ENCODE measurements at regions not wholly inside any gene's neighbourhood (a gene's known extent, or its start where the extent isn't known, plus 50 kb on each side); places are given as distances from the start of the nearest gene placed in this dataset.

- Mint-ChIP-seq H3K27ac (no peak overlapping the region), H3K36me3 (no peaks in the 10 kb centered on the region), H3K9me3 (no peaks in the 10 kb centered on the region)
- DNase-seq (ENCODE audit: low spot score in 2 of 2) (no peak), ATAC-seq (no peak)
These were observed 190.9 kb downstream of the ADAMTS15 start for GRCh38 chr11:130639369-130639768.

- ATAC-seq, result no peak
- DNase-seq (ENCODE audit: low spot score in 2 of 2), result no peak
These were observed 192.1 kb downstream of the ADAMTS15 start for GRCh38 chr11:130640526-130640925.

GRCh38 chr11:130641876-130642275 lies 193.4 kb downstream of the ADAMTS15 start:
- Mint-ChIP-seq H3K27ac (no peak overlapping the region), H3K36me3 (no peaks in the 10 kb centered on the region), H3K9me3 (no peaks in the 10 kb centered on the region)
- DNase-seq (ENCODE audit: low spot score in 2 of 2), result no peak
- no peak for ATAC-seq

More at GRCh38 chr11:130640526-130640925, 192.1 kb downstream of the ADAMTS15 start:
- H3K27ac Mint-ChIP-seq, result no peak overlapping the region
- no peaks in the 10 kb centered on the region for H3K9me3 Mint-ChIP-seq
- no peaks in the 10 kb centered on the region for H3K36me3 Mint-ChIP-seq

GRCh38 chr11:130642994-130643393 lies 194.5 kb downstream of the ADAMTS15 start:
- DNase-seq (ENCODE audit: low spot score in 2 of 2) (no peak), ATAC-seq (no peak)
- H3K9me3 Mint-ChIP-seq, result peaks cover 0 to 4% of the 10 kb centered on the region in 2 donors
- no peaks in the 10 kb centered on the region for H3K36me3 Mint-ChIP-seq
- H3K27ac Mint-ChIP-seq, result peak overlapping the region in 1 of 2 donors; percentile 1

GRCh38 chr11:130644187-130644586 lies 195.7 kb downstream of the ADAMTS15 start:
- Mint-ChIP-seq H3K27ac (no peak overlapping the region), H3K9me3 (peaks cover 0 to 4% of the 10 kb centered on the region in 2 donors), H3K36me3 (no peaks in the 10 kb centered on the region)
- no peak for ATAC-seq
- no peak for DNase-seq (ENCODE audit: low spot score in 2 of 2)

- Mint-ChIP-seq H3K36me3 (no peaks in the 10 kb centered on the region), H3K27ac (no peak overlapping the region), H3K9me3 (peaks cover 0 to 4% of the 10 kb centered on the region in 2 donors)
- ATAC-seq (no peak), DNase-seq (ENCODE audit: low spot score in 2 of 2) (no peak)
These were observed 196.9 kb downstream of the ADAMTS15 start for GRCh38 chr11:130645164-130645842.

- Mint-ChIP-seq H3K9me3 (peaks cover 0 to 4% of the 10 kb centered on the region in 2 donors), H3K27ac (no peak overlapping the region), H3K36me3 (no peaks in the 10 kb centered on the region)
- ATAC-seq (no peak), DNase-seq (ENCODE audit: low spot score in 2 of 2) (no peak)
These were observed 197.4 kb downstream of the ADAMTS15 start for GRCh38 chr11:130645843-130646197.

- DNase-seq (ENCODE audit: low spot score in 2 of 2) (no peak), ATAC-seq (no peak)
- no peaks in the 10 kb centered on the region for H3K36me3 Mint-ChIP-seq
- no peak overlapping the region for H3K27ac Mint-ChIP-seq
- peaks cover 0 to 4% of the 10 kb centered on the region in 2 donors for H3K9me3 Mint-ChIP-seq
These were observed 198.4 kb downstream of the ADAMTS15 start for GRCh38 chr11:130646881-130647280.

- peaks cover 0 to 4% of the 10 kb centered on the region in 2 donors for H3K9me3 Mint-ChIP-seq
- no peak for DNase-seq (ENCODE audit: low spot score in 2 of 2)
- H3K36me3 Mint-ChIP-seq, result no peaks in the 10 kb centered on the region
These were observed 198.9 kb downstream of the ADAMTS15 start for GRCh38 chr11:130647371-130647770.

GRCh38 chr11:130649801-130650200 lies 201.4 kb downstream of the ADAMTS15 start:
- H3K27ac Mint-ChIP-seq, result peak overlapping the region in 1 of 2 donors; percentile 46
- ATAC-seq (no peak), DNase-seq (ENCODE audit: low spot score in 2 of 2) (no peak)
- no peaks in the 10 kb centered on the region for H3K36me3 Mint-ChIP-seq
- peaks cover 0 to 4% of the 10 kb centered on the region in 2 donors for H3K9me3 Mint-ChIP-seq

More at GRCh38 chr11:130647371-130647770, 198.9 kb downstream of the ADAMTS15 start:
- no peak overlapping the region for H3K27ac Mint-ChIP-seq
- no peak for ATAC-seq

- DNase-seq (ENCODE audit: low spot score in 2 of 2) (no peak), ATAC-seq (no peak)
- Mint-ChIP-seq H3K36me3 (no peaks in the 10 kb centered on the region), H3K9me3 (peaks cover 0 to 4% of the 10 kb centered on the region in 2 donors), H3K27ac (no peak overlapping the region)
These were observed 202.1 kb downstream of the ADAMTS15 start for GRCh38 chr11:130650456-130651030.

- H3K36me3 Mint-ChIP-seq, result peaks cover 0 to 5% of the 10 kb centered on the region in 2 donors
- ATAC-seq (no peak), DNase-seq (ENCODE audit: low spot score in 2 of 2) (no peak)
- H3K9me3 Mint-ChIP-seq, result peaks cover 6 to 10% of the 10 kb centered on the region in 2 donors
- H3K27ac Mint-ChIP-seq, result no peak overlapping the region
These were observed 202.8 kb downstream of the ADAMTS15 start for GRCh38 chr11:130651066-130651855.

GRCh38 chr11:130652671-130653335 lies 204.4 kb downstream of the ADAMTS15 start:
- Mint-ChIP-seq H3K9me3 (peaks cover 7% of the 10 kb centered on the region in 2 donors), H3K27ac (no peak overlapping the region), H3K36me3 (peaks cover 0 to 5% of the 10 kb centered on the region in 2 donors)
- no peak for DNase-seq (ENCODE audit: low spot score in 2 of 2)
- no peak for ATAC-seq

- no peak for DNase-seq (ENCODE audit: low spot score in 2 of 2)
- no peak for ATAC-seq
- H3K36me3 Mint-ChIP-seq, result peaks cover 0 to 5% of the 10 kb centered on the region in 2 donors
- no peak overlapping the region for H3K27ac Mint-ChIP-seq
- H3K9me3 Mint-ChIP-seq, result peaks cover 6 to 7% of the 10 kb centered on the region in 2 donors
These were observed 205.6 kb downstream of the ADAMTS15 start for GRCh38 chr11:130653838-130654636.

GRCh38 chr11:130655300-130655699 lies 206.9 kb downstream of the ADAMTS15 start:
- H3K9me3 Mint-ChIP-seq, result peaks cover 6 to 7% of the 10 kb centered on the region in 2 donors
- no peak for ATAC-seq
- peaks cover 0 to 5% of the 10 kb centered on the region in 2 donors for H3K36me3 Mint-ChIP-seq
- H3K27ac Mint-ChIP-seq, result no peak overlapping the region
- no peak for DNase-seq (ENCODE audit: low spot score in 2 of 2)

GRCh38 chr11:130666781-130667251 lies 218.4 kb downstream of the ADAMTS15 start:
- no peak for ATAC-seq
- Mint-ChIP-seq H3K36me3 (no peaks in the 10 kb centered on the region), H3K9me3 (no peaks in the 10 kb centered on the region), H3K27ac (no peak overlapping the region)
- no peak for DNase-seq (ENCODE audit: low spot score in 2 of 2)
